T-helper 2 cell (primary cell): ENCODE measurements at regions not wholly inside any gene's neighbourhood (a gene's known extent, or its start where the extent isn't known, plus 50 kb on each side); places are given as distances from the start of the nearest gene placed in this dataset.

Source experiments
- DNase-seq, 5 experiments: peaks; one replicate each; pipeline versions ENCODE4 v3.0.0 to v3.0.0-alpha.2; 2012 to 2022

GRCh38 chr21:38159355-38159754 is 97.4 kb upstream of the KCNJ15 start:
- DNase-seq = peak in 3 of 5 experiments; percentile 5 to 64 (median 12)

- DNase-seq = no peak
Measured at GRCh38 chr21:38165466-38166172, 91.2 kb upstream of the KCNJ15 start.

- no peak for DNase-seq
Measured at GRCh38 chr21:38166173-38166535, 90.6 kb upstream of the KCNJ15 start.

- no peak for DNase-seq
Measured at GRCh38 chr21:38167345-38167744, 89.4 kb upstream of the KCNJ15 start.

- DNase-seq = peak in 1 of 5 experiments; percentile 34
Measured at GRCh38 chr21:38170283-38170682, 86.5 kb upstream of the KCNJ15 start.

GRCh38 chr21:38170704-38171682 is 85.8 kb upstream of the KCNJ15 start:
- no peak for DNase-seq

GRCh38 chr21:38171723-38172344 is 85.0 kb upstream of the KCNJ15 start:
- DNase-seq = no peak

- DNase-seq = no peak
Measured at GRCh38 chr21:38173276-38174035, 83.3 kb upstream of the KCNJ15 start.

- no peak for DNase-seq
Measured at GRCh38 chr21:38175306-38175705, 81.5 kb upstream of the KCNJ15 start.

- no peak for DNase-seq
Measured at GRCh38 chr21:38177919-38178652, 78.7 kb upstream of the KCNJ15 start.

- peak in 1 of 5 experiments; percentile 7 for DNase-seq
Measured at GRCh38 chr21:38178653-38179470, 77.9 kb upstream of the KCNJ15 start.

- DNase-seq = peak in 1 of 5 experiments; percentile 35
Measured at GRCh38 chr21:38179511-38179910, 77.3 kb upstream of the KCNJ15 start.

- no peak for DNase-seq
Measured at GRCh38 chr21:38181096-38181495, 75.7 kb upstream of the KCNJ15 start.

- no peak for DNase-seq
Measured at GRCh38 chr21:38182370-38182985, 74.3 kb upstream of the KCNJ15 start.

GRCh38 chr21:38183961-38184360 is 72.8 kb upstream of the KCNJ15 start:
- no peak for DNase-seq

GRCh38 chr21:38186661-38187270 is 70.0 kb upstream of the KCNJ15 start:
- no peak for DNase-seq

GRCh38 chr21:38188037-38188436 is 68.8 kb upstream of the KCNJ15 start:
- no peak for DNase-seq

- no peak for DNase-seq
Measured at GRCh38 chr21:38196036-38196435, 60.8 kb upstream of the KCNJ15 start.

GRCh38 chr21:38202811-38203210 is 54.0 kb upstream of the KCNJ15 start:
- no peak for DNase-seq

- no peak for DNase-seq
Measured at GRCh38 chr21:38203229-38203628, 53.6 kb upstream of the KCNJ15 start.
